Karpas-422 (cell line): ENCODE measurements at regions not wholly inside any gene's neighbourhood (a gene's known extent, or its start where the extent isn't known, plus 50 kb on each side); places are given as distances from the start of the nearest gene placed in this dataset.

Source experiments
- DNase-seq: peaks from one replicate; pipeline ENCODE4 v3.0.0-alpha.2; 2015
- H2AFZ ChIP-seq: fragments of 200-600 bp; sonication (generic); 2 replicates; pipeline ENCODE4 v1.6.1; 2014; ENCODE audit warnings: antibody characterized with exemption, low read length, mixed read lengths
- H3K27ac ChIP-seq: fragments of 200-600 bp; sonication (generic); 2 replicates; pipeline ENCODE4 v1.5.1; 2014; ENCODE audit warnings: mild to moderate bottlenecking, low read length, moderate library complexity
- H3K27me3 ChIP-seq: fragments of 200-600 bp; sonication (generic); 2 replicates; pipeline ENCODE4 v1.6.1; 2014; ENCODE audit warnings: low read length, mixed read lengths
- H3K36me3 ChIP-seq: fragments of 200-600 bp; sonication (generic); 2 replicates; pipeline ENCODE4 v1.6.1; 2014; ENCODE audit warnings: low read length, mixed read lengths; ENCODE audit not compliant: insufficient read depth
- H3K4me1 ChIP-seq: fragments of 200-600 bp; sonication (generic); 2 replicates; pipeline ENCODE4 v1.6.1; 2014; ENCODE audit warnings: mild to moderate bottlenecking, low read length, mixed read lengths
- H3K4me2 ChIP-seq: fragments of 200-600 bp; sonication (generic); 2 replicates; pipeline ENCODE4 v1.6.1; 2014; ENCODE audit warnings: low read length, low read depth, mild to moderate bottlenecking; ENCODE audit not compliant: poor library complexity, severe bottlenecking
- H3K4me3 ChIP-seq: fragments of 200-600 bp; sonication (generic); 2 replicates; pipeline ENCODE4 v1.5.1; 2014; ENCODE audit warnings: mild to moderate bottlenecking, antibody characterized with exemption, low read length, mixed read lengths
- H3K79me2 ChIP-seq: fragments of 200-600 bp; sonication (generic); 2 replicates; pipeline ENCODE4 v1.6.1; 2014; ENCODE audit warnings: mild to moderate bottlenecking, low read length, mixed read lengths
- H3K9ac ChIP-seq: fragments of 200-600 bp; sonication (generic); 2 replicates; pipeline ENCODE4 v1.6.0; 2014; ENCODE audit warnings: low read length
- H3K9me2 ChIP-seq: fragments of 200-600 bp; sonication (generic), shearing (Covaris generic); replicated peaks from 2 replicates; pipeline ENCODE4 v1.6.0; 2014; ENCODE audit warnings: mild to moderate bottlenecking, low read length, moderate library complexity; ENCODE audit not compliant: insufficient read depth
- H3K9me3 ChIP-seq: fragments of 300-700, 200-600 bp; sonication (generic); 2 replicates; pipeline ENCODE4 v1.6.1; 2014; ENCODE audit warnings: low read length, mixed read lengths
- H4K20me1 ChIP-seq: fragments of 200-600 bp; sonication (generic); 2 replicates; pipeline ENCODE4 v1.6.1; 2014; ENCODE audit warnings: mild to moderate bottlenecking, antibody characterized with exemption, low read length, low read depth; ENCODE audit not compliant: insufficient read depth

- H3K4me3 ChIP-seq = no peak overlapping the region
- DNase-seq = no peak
Observed at GRCh38 chr9:3127564-3127963, 283.7 kb upstream of the PUM3 start.

GRCh38 chr9:3125602-3126405, 281.9 kb upstream of the PUM3 start:
- no peaks in the 10 kb centered on the region for H3K79me2 ChIP-seq
- H3K4me3 ChIP-seq = no peak overlapping the region
- H3K36me3 ChIP-seq = no peaks in the 10 kb centered on the region
- DNase-seq = no peak
- no peak overlapping the region for H3K27ac ChIP-seq
- no peaks in the 10 kb centered on the region for H3K4me1 ChIP-seq
- H3K27me3 ChIP-seq = 0 out of 2 replicates have a peak, but pooled peaks cover 3% of the 10 kb centered on the region
- no peaks in the 10 kb centered on the region for H3K9me2 ChIP-seq
- no peak overlapping the region for H2AFZ ChIP-seq
- H3K4me2 ChIP-seq = no peak overlapping the region
- H4K20me1 ChIP-seq = no peaks in the 10 kb centered on the region
- no peak overlapping the region for H3K9ac ChIP-seq
- no peaks in the 10 kb centered on the region for H3K9me3 ChIP-seq

More at GRCh38 chr9:3127564-3127963, 283.7 kb upstream of the PUM3 start:
- Histone ChIP-seq H3K27me3 (0 out of 2 replicates have a peak, but pooled peaks cover 3% of the 10 kb centered on the region), H3K36me3 (no peaks in the 10 kb centered on the region), H3K9me2 (no peaks in the 10 kb centered on the region), H3K79me2 (no peaks in the 10 kb centered on the region), H3K27ac (no peak overlapping the region), H4K20me1 (no peaks in the 10 kb centered on the region), H2AFZ (no peak overlapping the region), H3K9me3 (no peaks in the 10 kb centered on the region), H3K4me2 (no peak overlapping the region), H3K4me1 (no peaks in the 10 kb centered on the region), H3K9ac (no peak overlapping the region)

- Histone ChIP-seq H3K4me1 (no peaks in the 10 kb centered on the region), H3K36me3 (no peaks in the 10 kb centered on the region), H3K27ac (no peak overlapping the region), H3K9ac (no peak overlapping the region), H2AFZ (no peak overlapping the region), H3K4me3 (no peak overlapping the region), H3K9me3 (no peaks in the 10 kb centered on the region), H3K27me3 (0 out of 2 replicates have a peak, but pooled peaks cover 3% of the 10 kb centered on the region), H3K4me2 (no peak overlapping the region), H4K20me1 (no peaks in the 10 kb centered on the region), H3K79me2 (no peaks in the 10 kb centered on the region), H3K9me2 (no peaks in the 10 kb centered on the region)
- no peak for DNase-seq
Observed at GRCh38 chr9:3124001-3124400, 280.1 kb upstream of the PUM3 start.

- H4K20me1 ChIP-seq = no peaks in the 10 kb centered on the region
- H3K9me3 ChIP-seq = no peaks in the 10 kb centered on the region
- DNase-seq = no peak
- H3K79me2 ChIP-seq = no peaks in the 10 kb centered on the region
- H3K27ac ChIP-seq = no peak overlapping the region
- no peaks in the 10 kb centered on the region for H3K9me2 ChIP-seq
- no peaks in the 10 kb centered on the region for H3K4me1 ChIP-seq
- H3K36me3 ChIP-seq = no peaks in the 10 kb centered on the region
- no peak overlapping the region for H3K9ac ChIP-seq
- H3K4me2 ChIP-seq = no peak overlapping the region
- H3K27me3 ChIP-seq = no peaks in the 10 kb centered on the region
- no peak overlapping the region for H2AFZ ChIP-seq
- no peak overlapping the region for H3K4me3 ChIP-seq
Observed at GRCh38 chr9:3118081-3118480, 274.2 kb upstream of the PUM3 start.

- H3K27ac ChIP-seq = no peak overlapping the region
- no peak overlapping the region for H3K4me3 ChIP-seq
- H3K9ac ChIP-seq = no peak overlapping the region
- H3K79me2 ChIP-seq = no peaks in the 10 kb centered on the region
- no peaks in the 10 kb centered on the region for H3K4me1 ChIP-seq
- no peak overlapping the region for H3K4me2 ChIP-seq
- no peak overlapping the region for H2AFZ ChIP-seq
- no peaks in the 10 kb centered on the region for H4K20me1 ChIP-seq
- DNase-seq = no peak
- H3K9me3 ChIP-seq = no peaks in the 10 kb centered on the region
- no peaks in the 10 kb centered on the region for H3K27me3 ChIP-seq
- no peaks in the 10 kb centered on the region for H3K9me2 ChIP-seq
- H3K36me3 ChIP-seq = no peaks in the 10 kb centered on the region
Observed at GRCh38 chr9:3099646-3100045, 255.8 kb upstream of the PUM3 start.

- Histone ChIP-seq H3K36me3 (no peaks in the 10 kb centered on the region), H2AFZ (no peak overlapping the region), H3K9ac (no peak overlapping the region), H3K4me1 (no peaks in the 10 kb centered on the region), H4K20me1 (no peaks in the 10 kb centered on the region), H3K27me3 (no peaks in the 10 kb centered on the region), H3K27ac (no peak overlapping the region), H3K4me2 (no peak overlapping the region), H3K9me3 (no peaks in the 10 kb centered on the region), H3K9me2 (no peaks in the 10 kb centered on the region), H3K4me3 (no peak overlapping the region), H3K79me2 (no peaks in the 10 kb centered on the region)
- DNase-seq = no peak
Observed at GRCh38 chr9:3088219-3088618, 244.3 kb upstream of the PUM3 start.

GRCh38 chr9:3087697-3088096, 243.8 kb upstream of the PUM3 start:
- no peak overlapping the region for H3K4me3 ChIP-seq
- no peak overlapping the region for H3K27ac ChIP-seq
- DNase-seq = no peak

GRCh38 chr9:3080951-3081350, 237.1 kb upstream of the PUM3 start:
- Histone ChIP-seq H3K9ac (no peak overlapping the region), H3K9me3 (no peaks in the 10 kb centered on the region), H4K20me1 (no peaks in the 10 kb centered on the region), H3K27ac (no peak overlapping the region), H2AFZ (no peak overlapping the region), H3K4me3 (no peak overlapping the region), H3K36me3 (no peaks in the 10 kb centered on the region), H3K79me2 (no peaks in the 10 kb centered on the region), H3K4me1 (no peaks in the 10 kb centered on the region), H3K4me2 (no peak overlapping the region), H3K27me3 (no peaks in the 10 kb centered on the region), H3K9me2 (no peaks in the 10 kb centered on the region)
- no peak for DNase-seq

More at GRCh38 chr9:3087697-3088096, 243.8 kb upstream of the PUM3 start:
- H3K9me2 ChIP-seq = no peaks in the 10 kb centered on the region
- H3K9me3 ChIP-seq = no peaks in the 10 kb centered on the region
- no peak overlapping the region for H3K9ac ChIP-seq
- H3K79me2 ChIP-seq = no peaks in the 10 kb centered on the region
- H3K36me3 ChIP-seq = no peaks in the 10 kb centered on the region
- H3K4me1 ChIP-seq = no peaks in the 10 kb centered on the region
- H3K27me3 ChIP-seq = no peaks in the 10 kb centered on the region
- no peak overlapping the region for H2AFZ ChIP-seq
- H3K4me2 ChIP-seq = no peak overlapping the region
- no peaks in the 10 kb centered on the region for H4K20me1 ChIP-seq
